ENCODE measurements at regions not wholly inside any gene's neighbourhood (a gene's known extent, or its start where the extent isn't known, plus 50 kb on each side); places are given as distances from the start of the nearest gene placed in this dataset.

- H3K27me3 Mint-ChIP-seq, result peaks cover 7% of the 10 kb centered on the region
- ATAC-seq (no peak), DNase-seq (no peak)
- no peaks in the 10 kb centered on the region for H3K36me3 Mint-ChIP-seq (ENCODE audit: low read depth)
- H3K4me1 Mint-ChIP-seq, result no peaks in the 10 kb centered on the region
- intact Hi-C loops (cut with DNase I, micrococcal nuclease), result no loop called here
- H3K9me3 Mint-ChIP-seq (ENCODE audit: low read depth), result no peaks in the 10 kb centered on the region
- CTCF ChIA-PET, result interaction anchor here (4.8 kb wide), 1 partner anchor 9 kb away, joined by 27 read pairs; no protein-coding TSS in a partner anchor
- no peak overlapping the region for H3K27ac Mint-ChIP-seq
- POLR2A ChIA-PET, result no interaction called here
- H3K4me3 Mint-ChIP-seq, result no peak overlapping the region
These were observed 248.3 kb downstream of the PHF14 start for GRCh38 chr7:11221984-11222383.

- Mint-ChIP-seq H3K4me3 (no peak overlapping the region), H3K4me1 (no peaks in the 10 kb centered on the region), H3K9me3 (ENCODE audit: low read depth) (no peaks in the 10 kb centered on the region), H3K27me3 (peaks cover 6% of the 10 kb centered on the region), H3K27ac (no peak overlapping the region), H3K36me3 (ENCODE audit: low read depth) (no peaks in the 10 kb centered on the region)
- POLR2A ChIA-PET, result no interaction called here
- DNase-seq (no peak), ATAC-seq (no peak)
- intact Hi-C loops (cut with DNase I, micrococcal nuclease), result no loop called here
- CTCF ChIA-PET, result interaction anchor here (0.7 to 4.8 kb wide), 2 partner anchors 12 to 335 kb away, joined by 3 to 27 read pairs; no protein-coding TSS in a partner anchor
These were observed 250.9 kb downstream of the PHF14 start for GRCh38 chr7:11224535-11224934.

GRCh38 chr7:11228515-11228914 lies 254.8 kb downstream of the PHF14 start:
- H3K4me3 Mint-ChIP-seq, result no peak overlapping the region
- H3K27ac Mint-ChIP-seq, result no peak overlapping the region
- ChIA-PET CTCF (interaction anchor here (0.7 to 1.0 kb wide), 3 partner anchors 17 to 211 kb away, joined by 3 to 4 read pairs (median 3); no protein-coding TSS in a partner anchor), POLR2A (interaction anchor here (0.8 kb wide), 1 partner anchor 11 kb away, joined by 6 read pairs; no protein-coding TSS in a partner anchor)
- H3K4me1 Mint-ChIP-seq, result no peaks in the 10 kb centered on the region
- no peaks in the 10 kb centered on the region for H3K9me3 Mint-ChIP-seq (ENCODE audit: low read depth)
- H3K27me3 Mint-ChIP-seq, result peaks cover 5% of the 10 kb centered on the region
- DNase-seq (no peak), ATAC-seq (no peak)
- no peaks in the 10 kb centered on the region for H3K36me3 Mint-ChIP-seq (ENCODE audit: low read depth)
- intact Hi-C loops (cut with DNase I, micrococcal nuclease), result no loop called here

- ATAC-seq (no peak), DNase-seq (no peak)
- H3K9me3 Mint-ChIP-seq (ENCODE audit: low read depth), result no peaks in the 10 kb centered on the region
- no peak overlapping the region for H3K27ac Mint-ChIP-seq
- peaks cover 2% of the 10 kb centered on the region for H3K27me3 Mint-ChIP-seq
- H3K36me3 Mint-ChIP-seq (ENCODE audit: low read depth), result no peaks in the 10 kb centered on the region
- CTCF ChIA-PET, result no interaction called here
- H3K4me1 Mint-ChIP-seq, result no peaks in the 10 kb centered on the region
- POLR2A ChIA-PET, result no interaction called here
- intact Hi-C loops (cut with DNase I, micrococcal nuclease), result no loop called here
- H3K4me3 Mint-ChIP-seq, result no peak overlapping the region
These were observed 257.5 kb downstream of the PHF14 start for GRCh38 chr7:11231190-11231589.

- DNase-seq (no peak), ATAC-seq (no peak)
- H3K27me3 Mint-ChIP-seq, result peaks cover 2% of the 10 kb centered on the region
- intact Hi-C loops (cut with DNase I, micrococcal nuclease), result no loop called here
- H3K27ac Mint-ChIP-seq, result no peak overlapping the region
- POLR2A ChIA-PET, result no interaction called here
- H3K4me1 Mint-ChIP-seq, result no peaks in the 10 kb centered on the region
- no peak overlapping the region for H3K4me3 Mint-ChIP-seq
- no peaks in the 10 kb centered on the region for H3K36me3 Mint-ChIP-seq (ENCODE audit: low read depth)
- CTCF ChIA-PET, result no interaction called here
- H3K9me3 Mint-ChIP-seq (ENCODE audit: low read depth), result no peaks in the 10 kb centered on the region
These were observed 258.8 kb downstream of the PHF14 start for GRCh38 chr7:11232462-11232861.

GRCh38 chr7:11233871-11234270 lies 260.2 kb downstream of the PHF14 start:
- POLR2A ChIA-PET, result no interaction called here
- Mint-ChIP-seq H3K27me3 (peaks cover 2% of the 10 kb centered on the region), H3K4me3 (no peak overlapping the region), H3K4me1 (no peaks in the 10 kb centered on the region), H3K27ac (no peak overlapping the region), H3K36me3 (ENCODE audit: low read depth) (no peaks in the 10 kb centered on the region), H3K9me3 (ENCODE audit: low read depth) (no peaks in the 10 kb centered on the region)
- DNase-seq, result no peak
- CTCF ChIA-PET, result interaction anchor here (1.0 kb wide), 1 partner anchor 22 kb away, joined by 3 read pairs; no protein-coding TSS in a partner anchor
- no peak for ATAC-seq
- intact Hi-C loops (cut with DNase I, micrococcal nuclease), result no loop called here

- no peaks in the 10 kb centered on the region for H3K27me3 Mint-ChIP-seq
- intact Hi-C loops (cut with DNase I, micrococcal nuclease), result no loop called here
- no peaks in the 10 kb centered on the region for H3K9me3 Mint-ChIP-seq (ENCODE audit: low read depth)
- H3K4me3 Mint-ChIP-seq, result no peak overlapping the region
- no peaks in the 10 kb centered on the region for H3K36me3 Mint-ChIP-seq (ENCODE audit: low read depth)
- ATAC-seq (no peak), DNase-seq (no peak)
- H3K4me1 Mint-ChIP-seq, result no peaks in the 10 kb centered on the region
- ChIA-PET CTCF (no interaction called here), POLR2A (no interaction called here)
- no peak overlapping the region for H3K27ac Mint-ChIP-seq
These were observed 261.8 kb downstream of the PHF14 start for GRCh38 chr7:11235491-11235890.

- Mint-ChIP-seq H3K4me3 (no peak overlapping the region), H3K9me3 (ENCODE audit: low read depth) (no peaks in the 10 kb centered on the region), H3K27me3 (peaks cover 1% of the 10 kb centered on the region), H3K4me1 (no peaks in the 10 kb centered on the region), H3K36me3 (ENCODE audit: low read depth) (no peaks in the 10 kb centered on the region), H3K27ac (no peak overlapping the region)
- intact Hi-C loops (cut with DNase I, micrococcal nuclease), result no loop called here
- ChIA-PET POLR2A (no interaction called here), CTCF (no interaction called here)
- no peak for ATAC-seq
- no peak for DNase-seq
These were observed 263.0 kb downstream of the PHF14 start for GRCh38 chr7:11236680-11237079.

GRCh38 chr7:11237742-11238141 lies 264.1 kb downstream of the PHF14 start:
- CTCF ChIA-PET, result no interaction called here
- POLR2A ChIA-PET, result no interaction called here
- no peak for ATAC-seq
- no peak overlapping the region for H3K27ac Mint-ChIP-seq
- no peaks in the 10 kb centered on the region for H3K36me3 Mint-ChIP-seq (ENCODE audit: low read depth)
- intact Hi-C loops (cut with DNase I, micrococcal nuclease), result no loop called here
- no peaks in the 10 kb centered on the region for H3K4me1 Mint-ChIP-seq
- no peak overlapping the region for H3K4me3 Mint-ChIP-seq
- H3K27me3 Mint-ChIP-seq, result peaks cover 1% of the 10 kb centered on the region
- DNase-seq, result no peak
- H3K9me3 Mint-ChIP-seq (ENCODE audit: low read depth), result no peaks in the 10 kb centered on the region

GRCh38 chr7:11239316-11239715 lies 265.6 kb downstream of the PHF14 start:
- H3K27me3 Mint-ChIP-seq, result peaks cover 1% of the 10 kb centered on the region
- H3K4me3 Mint-ChIP-seq, result no peak overlapping the region
- H3K27ac Mint-ChIP-seq, result no peak overlapping the region
- H3K4me1 Mint-ChIP-seq, result no peaks in the 10 kb centered on the region
- no peaks in the 10 kb centered on the region for H3K9me3 Mint-ChIP-seq (ENCODE audit: low read depth)
- ChIA-PET POLR2A (interaction anchor here (0.6 to 1.0 kb wide), 3 partner anchors 11 to 259 kb away, joined by 3 to 6 read pairs (median 4); no protein-coding TSS in a partner anchor), CTCF (interaction anchor here (0.7 to 2.2 kb wide), 3 partner anchors 27 to 131 kb away, joined by 3 to 6 read pairs (median 4); no protein-coding TSS in a partner anchor)
- DNase-seq (no peak), ATAC-seq (no peak)
- intact Hi-C loops (cut with DNase I, micrococcal nuclease), result no loop called here
- no peaks in the 10 kb centered on the region for H3K36me3 Mint-ChIP-seq (ENCODE audit: low read depth)

- ChIA-PET POLR2A (no interaction called here), CTCF (no interaction called here)
- Mint-ChIP-seq H3K4me1 (no peaks in the 10 kb centered on the region), H3K36me3 (ENCODE audit: low read depth) (no peaks in the 10 kb centered on the region), H3K27ac (no peak overlapping the region), H3K9me3 (ENCODE audit: low read depth) (no peaks in the 10 kb centered on the region), H3K27me3 (peaks cover 1% of the 10 kb centered on the region), H3K4me3 (no peak overlapping the region)
- ATAC-seq (no peak), DNase-seq (no peak)
- intact Hi-C loops (cut with DNase I, micrococcal nuclease), result no loop called here
These were observed 270.1 kb downstream of the PHF14 start for GRCh38 chr7:11243739-11244138.

- ChIA-PET POLR2A (no interaction called here), CTCF (no interaction called here)
- peaks cover 1% of the 10 kb centered on the region for H3K27me3 Mint-ChIP-seq
- no peak overlapping the region for H3K27ac Mint-ChIP-seq
- no peak overlapping the region for H3K4me3 Mint-ChIP-seq
- H3K4me1 Mint-ChIP-seq, result no peaks in the 10 kb centered on the region
- DNase-seq, result no peak
- no peaks in the 10 kb centered on the region for H3K36me3 Mint-ChIP-seq (ENCODE audit: low read depth)
- intact Hi-C loops (cut with DNase I, micrococcal nuclease), result no loop called here
- H3K9me3 Mint-ChIP-seq (ENCODE audit: low read depth), result no peaks in the 10 kb centered on the region
- ATAC-seq, result no peak
These were observed 270.5 kb downstream of the PHF14 start for GRCh38 chr7:11244149-11244548.

- H3K4me1 Mint-ChIP-seq, result no peaks in the 10 kb centered on the region
- ATAC-seq (no peak), DNase-seq (no peak)
- H3K9me3 Mint-ChIP-seq (ENCODE audit: low read depth), result no peaks in the 10 kb centered on the region
- no peak overlapping the region for H3K27ac Mint-ChIP-seq
- no peaks in the 10 kb centered on the region for H3K36me3 Mint-ChIP-seq (ENCODE audit: low read depth)
- ChIA-PET CTCF (no interaction called here), POLR2A (no interaction called here)
- no peak overlapping the region for H3K4me3 Mint-ChIP-seq
- intact Hi-C loops (cut with DNase I, micrococcal nuclease), result no loop called here
- H3K27me3 Mint-ChIP-seq, result peaks cover 8% of the 10 kb centered on the region
These were observed 273.9 kb downstream of the PHF14 start for GRCh38 chr7:11247545-11247944.

All from activated CD4-positive, alpha-beta T cell treated with anti-CD3 and anti-CD28 coated beads for 36 hours (primary cell).